IMR-90 (cell line): ENCODE measurements at regions not wholly inside any gene's neighbourhood (a gene's known extent, or its start where the extent isn't known, plus 50 kb on each side); places are given as distances from the start of the nearest gene placed in this dataset.

Source experiments
- ATAC-seq: fragments of 200-7000 bp; cut with Tn5 transposase; 2 replicates; pipeline ENCODE4 v1.9.1; 2020; ENCODE audit warnings: low read depth, mild to moderate bottlenecking, moderate library complexity
- BruUV-seq: library from RNA; stranded (reverse); fragments of 400-500 nt; replicated peaks from 2 replicates; lab custom pipeline; 2021; lab: Mats Ljungman, UMichigan
- CTCF ChIA-PET: fragments of 300-600 bp; formaldehyde crosslinking; extraction: SDS; loops from one replicate; lab custom pipeline; 2021; ENCODE audit warnings: antibody characterized with exemption; lab: Yijun Ruan, JAX
- POLR2A ChIA-PET: fragments of 300-600 bp; sonication (Branson Sonifier 250); formaldehyde crosslinking; loops from one replicate; lab custom pipeline; 2022; ENCODE audit warnings: antibody characterized with exemption; ENCODE audit not compliant: unreplicated experiment; lab: Charles Lee
- DNase-seq: peaks from one replicate; pipeline ENCODE4 v3.0.0; 2013
- H2AFZ ChIP-seq: replicated peaks from 2 replicates; pipeline ENCODE3; 2013; ENCODE audit warnings: low read length, mild to moderate bottlenecking; ENCODE audit not compliant: poor library complexity
- H2AK5ac ChIP-seq: 2 replicates; pipeline ENCODE4 v1.6.1; 2013; ENCODE audit warnings: low read depth, low read length, inconsistent platforms
- H2AK9ac ChIP-seq: replicated peaks from 2 replicates; pipeline ENCODE3; 2013; ENCODE audit warnings: mild to moderate bottlenecking, low read depth, low read length, moderate library complexity; ENCODE audit not compliant: poor library complexity
- H2BK120ac ChIP-seq: 2 replicates; pipeline ENCODE4 v1.6.1; 2013; ENCODE audit warnings: low read depth, low read length, inconsistent platforms
- H2BK15ac ChIP-seq: 3 replicates; pipeline ENCODE4 v1.6.1; 2013; ENCODE audit warnings: low read depth, low read length, inconsistent platforms
- H2BK20ac ChIP-seq: 2 replicates; pipeline ENCODE4 v1.6.1; 2013; ENCODE audit warnings: low read depth, mild to moderate bottlenecking, inconsistent platforms, low read length, moderate library complexity
- H2BK5ac ChIP-seq: 2 replicates; pipeline ENCODE4 v1.6.1; 2013; ENCODE audit warnings: mild to moderate bottlenecking, low read depth, low read length, inconsistent platforms; ENCODE audit not compliant: poor library complexity, severe bottlenecking
- H3K14ac ChIP-seq: replicated peaks from 2 replicates; pipeline ENCODE4 v1.6.1; 2013; ENCODE audit warnings: low read depth, low read length, inconsistent platforms
- H3K18ac ChIP-seq: 2 replicates; pipeline ENCODE4 v1.6.1; 2013; ENCODE audit warnings: low read depth, low read length, control low read depth
- H3K23ac ChIP-seq: 2 replicates; pipeline ENCODE4 v1.6.1; 2013; ENCODE audit warnings: low read depth, low read length, inconsistent platforms
- H3K27ac ChIP-seq: 2 replicates; pipeline ENCODE4 v1.5.1; 2013; ENCODE audit warnings: mild to moderate bottlenecking, control low read depth, low read length; ENCODE audit not compliant: insufficient read depth
- H3K27me3 ChIP-seq: 2 replicates; pipeline ENCODE4 v1.6.1; 2013; ENCODE audit warnings: low read length; ENCODE audit not compliant: control insufficient read depth, insufficient read depth
- H3K36me3 ChIP-seq: 2 replicates; pipeline ENCODE4 v1.6.1; 2013; ENCODE audit warnings: low read length, mixed read lengths; ENCODE audit not compliant: control insufficient read depth, insufficient read depth
- H3K4ac ChIP-seq: 2 replicates; pipeline ENCODE4 v1.6.1; 2013; ENCODE audit warnings: low read depth, low read length, inconsistent platforms
- H3K4me1 ChIP-seq: 2 replicates; pipeline ENCODE4 v1.6.1; 2013; ENCODE audit warnings: low read length, mixed read lengths; ENCODE audit not compliant: control insufficient read depth, insufficient read depth
- H3K4me2 ChIP-seq: 2 replicates; pipeline ENCODE4 v1.6.1; 2013; ENCODE audit warnings: low read depth, mild to moderate bottlenecking, control low read depth, low read length, moderate library complexity
- H3K4me3 ChIP-seq: 2 replicates; pipeline ENCODE4 v1.5.1; 2013; ENCODE audit warnings: low read depth, mild to moderate bottlenecking, control low read depth, low read length, moderate library complexity; ENCODE audit not compliant: insufficient read depth
- H3K56ac ChIP-seq: 2 replicates; pipeline ENCODE4 v1.6.1; 2013; ENCODE audit warnings: low read length, inconsistent platforms; ENCODE audit not compliant: insufficient read depth; ENCODE audit errors: extremely low read depth
- H3K79me1 ChIP-seq, 2 experiments: 2 replicates each; pipeline ENCODE4 v1.6.1; 2013; ENCODE audit warnings: low read length in 2 of 2, inconsistent platforms in 1 of 2, low read depth in 1 of 2
- H3K9ac ChIP-seq: 2 replicates; pipeline ENCODE4 v1.6.1; 2013; ENCODE audit warnings: low read depth, low read length, control low read depth
- H3K9me1 ChIP-seq: 2 replicates; pipeline ENCODE4 v1.6.1; 2013; ENCODE audit warnings: low read length, inconsistent platforms; ENCODE audit not compliant: insufficient read depth
- H3K9me3 ChIP-seq: 2 replicates; pipeline ENCODE4 v1.6.1; 2013; ENCODE audit warnings: low read length; ENCODE audit not compliant: control insufficient read depth, insufficient read depth
- H4K20me1 ChIP-seq: 2 replicates; pipeline ENCODE4 v1.6.1; 2013; ENCODE audit warnings: low read length, inconsistent platforms; ENCODE audit not compliant: insufficient read depth
- H4K5ac ChIP-seq: 2 replicates; pipeline ENCODE4 v1.6.1; 2013; ENCODE audit warnings: mild to moderate bottlenecking, low read depth, low read length, control low read depth
- H4K8ac ChIP-seq, 2 experiments: 2 replicates each; pipeline ENCODE4 v1.6.1; 2013; ENCODE audit warnings: low read depth in 2 of 2, low read length in 2 of 2, control low read depth in 1 of 2, inconsistent platforms in 1 of 2
- H4K91ac ChIP-seq: 2 replicates; pipeline ENCODE4 v1.6.1; 2013; ENCODE audit warnings: low read depth, low read length, inconsistent platforms; ENCODE audit not compliant: insufficient read depth
- CEBPB ChIP-seq: IDR thresholded peaks from 2 replicates; pipeline ENCODE4 v1.6.1; 2012; ENCODE audit warnings: low read depth, low read length, improper control_type of control experiment
- POLR2A ChIP-seq: IDR thresholded peaks from 2 replicates; pipeline ENCODE4 v1.6.1; 2012; ENCODE audit warnings: mild to moderate bottlenecking, low read depth, low read length
- whole genome bisulfite sequencing, 2 experiments: methylation state at CpG; one replicate each; pipeline versions ENCODE4 v1.1.5 to v1.1.7; 2013; ENCODE audit warnings: missing lambda C conversion rate in 2 of 2; ENCODE audit not compliant: insufficient read length in 1 of 2; ENCODE audit errors: extremely low coverage in 2 of 2; 5-methylcytosine and 5-hydroxymethylcytosine counted together
- dilution Hi-C: fragments of 300-500 bp; cut with HindIII; formaldehyde crosslinking; loops from one replicate; pipeline ENCODE4 v1.14.3; 2018; ENCODE audit warnings: low sequenced_read_pairs; ENCODE audit not compliant: unreplicated experiment
- in situ Hi-C: fragments of 300-500 bp; cut with MboI; formaldehyde crosslinking; loops from 3 replicates; pipeline ENCODE4 v1.14.3; 2019; ENCODE audit warnings: low sequenced_read_pairs, inconsistent platforms, mixed read lengths
- intact Hi-C: fragments of 100-400 bp; cut with micrococcal nuclease; formaldehyde crosslinking; loops from 2 replicates; pipeline ENCODE4 v1.10.0; 2022

DNA sequence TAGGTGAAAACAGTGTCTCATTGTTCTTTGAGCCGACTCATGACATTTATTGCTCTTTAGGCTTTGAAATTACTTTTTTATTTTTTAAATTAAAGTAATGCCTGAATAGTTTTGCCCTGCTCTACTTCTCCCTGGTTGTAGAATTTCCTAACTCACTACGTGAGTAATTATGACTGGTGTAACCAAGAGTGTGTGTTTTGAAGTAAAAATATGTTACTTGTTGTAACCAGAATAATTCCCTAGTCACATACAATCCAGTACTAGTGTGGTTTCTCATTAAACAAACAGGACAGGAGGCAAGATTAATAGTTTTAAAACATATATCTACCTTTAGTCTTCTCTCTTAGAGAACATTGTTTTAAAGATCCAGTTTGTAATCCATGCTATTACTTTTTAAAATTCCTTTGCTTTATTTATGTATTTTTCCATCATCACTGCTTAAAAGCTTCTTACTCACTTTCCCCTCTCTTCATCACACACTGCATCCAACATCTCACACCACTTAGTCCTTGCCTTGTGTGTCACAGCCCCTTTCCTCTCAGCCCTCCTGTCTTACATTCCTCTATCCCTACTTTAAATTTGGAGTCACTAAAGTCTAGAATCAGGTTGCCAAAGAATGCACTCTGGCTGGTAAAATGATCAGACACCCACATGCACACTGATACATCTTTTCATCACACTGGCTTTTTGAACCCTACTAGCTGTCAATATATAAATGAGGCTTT is 219.7 kb downstream of the WNT5A start:
- H3K4me1 ChIP-seq = peaks cover 24% of the 10 kb centered on the region

More for the DNA sequence above, 219.7 kb downstream of the WNT5A start:
- Histone ChIP-seq H2BK120ac (peak overlapping the region; percentile 99), H3K27ac (peak overlapping the region; percentile 100), H3K27me3 (no peaks in the 10 kb centered on the region), H2AK9ac (no peak overlapping the region), H3K9ac (peak overlapping the region; percentile 30), H4K8ac (peak overlapping the region; percentile 76 to 98), H2AK5ac (peak overlapping the region; percentile 83; the same call in 1 of the 2 replicates), H3K4ac (peak overlapping the region; percentile 89), H3K4me2 (peak overlapping the region; percentile 76), H2BK5ac (peak overlapping the region; percentile 100), H4K20me1 (no peaks in the 10 kb centered on the region), H4K5ac (peak overlapping the region; percentile 100), H3K9me1 (peaks cover 25% of the 10 kb centered on the region), H3K18ac (peak overlapping the region; percentile 100), H3K4me3 (no peak overlapping the region), H3K14ac (peak overlapping the region; percentile 65), H2BK15ac (peak overlapping the region; percentile 45), H4K91ac (peak overlapping the region; percentile 92), H3K79me1 (no peaks in the 10 kb centered on the region), H3K36me3 (no peaks in the 10 kb centered on the region), H2BK20ac (peak overlapping the region; percentile 91), H3K9me3 (no peaks in the 10 kb centered on the region), H3K23ac (peak overlapping the region; percentile 37; the same call in 1 of the 2 replicates), H3K56ac (peak overlapping the region; percentile 69), H2AFZ (no peak overlapping the region)
- dilution Hi-C loops (no loop called here), in situ Hi-C loops (loop anchor here (25.0 kb wide), 1 partner anchor 405 kb away; no protein-coding TSS in a partner anchor), intact Hi-C loops (loop anchor here (5.0 kb wide), 2 partner anchors 100 to 315 kb away; no protein-coding TSS in a partner anchor)
- ATAC-seq = peak; percentile 60
- POLR2A ChIA-PET = no interaction called here
- CTCF ChIA-PET = interaction anchor here (1.0 to 1.2 kb wide), 2 partner anchors 101 to 455 kb away, joined by 3 read pairs; no protein-coding TSS in a partner anchor
- DNase-seq = peak; percentile 76
- BruUV-seq = no TSS peak
- no CpG with 5 or more reads among the region's 2 CpGs for WGBS, 2 experiments
- TF ChIP-seq CEBPB (peak; percentile 63; the same call in 1 of the 2 replicates), POLR2A (no peak)
